Esophagus squamous epithelium (tissue), 5 donors: ENCODE measurements at regions not wholly inside any gene's neighbourhood (a gene's known extent, or its start where the extent isn't known, plus 50 kb on each side); places are given as distances from the start of the nearest gene placed in this dataset.

ENCODE experiments used
- DNase-seq: peaks from one replicate; lab custom pipeline; 2025; lab: John Stamatoyannopoulos, UW
- H3K27ac ChIP-seq, 4 donors: fragments of 200-600 bp; sonication (generic); one replicate each; pipeline ENCODE4 v1.5.1; 2016 to 2019; ENCODE audit warnings: mild to moderate bottlenecking in 1 of 4
- H3K27me3 ChIP-seq, 4 donors: fragments of 200-600 bp; sonication (generic); 1 replicate in 3 of 4; 2 replicates in 1 of 4; pipeline versions ENCODE4 v1.5.1 to v1.6.0; 2017 to 2021; ENCODE audit warnings: antibody characterized with exemption in 1 of 4
- H3K36me3 ChIP-seq, 3 donors: fragments of 200-600 bp; sonication (generic); one replicate each; pipeline ENCODE4 v1.5.1; 2016 to 2019
- H3K4me1 ChIP-seq, 3 donors: fragments of 200-600 bp; sonication (generic); one replicate each; pipeline ENCODE4 v1.5.1; 2017 to 2019
- H3K4me3 ChIP-seq, 4 donors: fragments of 200-600 bp; sonication (generic); 1 replicate in 3 of 4; 2 replicates in 1 of 4; pipeline ENCODE4 v1.5.1; 2016 to 2019; ENCODE audit warnings: mild to moderate bottlenecking in 2 of 4, moderate library complexity in 1 of 4
- H3K9me3 ChIP-seq, 3 donors: fragments of 200-600 bp; sonication (generic); one replicate each; pipeline ENCODE4 v1.5.1; 2016 to 2019
- CTCF ChIP-seq, 6 experiments: fragments of 450-650 bp in 4 of 6; fragments of 200-600 bp in 2 of 6; sonication (generic) in 2 of 6; IDR thresholded peaks; one replicate each; pipeline ENCODE4 v1.5.1; 2016 to 2019; ENCODE audit warnings: antibody characterized with exemption in 6 of 6, mild to moderate bottlenecking in 4 of 6, moderate library complexity in 4 of 6
- POLR2A ChIP-seq, 4 donors: fragments of 450-650 bp; IDR thresholded peaks; one replicate each; pipeline ENCODE4 v1.6.1; 2017; ENCODE audit warnings: antibody characterized with exemption in 4 of 4, mild to moderate bottlenecking in 4 of 4, moderate library complexity in 3 of 4
- WGBS, 2 donors: methylation state at CpG; one replicate each; pipeline ENCODE4 v1.1.5; 2018; 5-methylcytosine and 5-hydroxymethylcytosine counted together
- intact Hi-C: fragments of 100-400 bp; cut with DNase I; formaldehyde crosslinking; loops from one replicate; pipeline ENCODE4 v1.15.0; 2022
- donor health status: DM: yes; HTN: yes; CAD: no.

- no peaks in the 10 kb centered on the region for H3K9me3 ChIP-seq
- no peak for TF ChIP-seq POLR2A (IDR thresholded peaks at IDR 0.05)
- TF ChIP-seq CTCF (IDR thresholded peaks at IDR 0.05): no peak
- H3K27me3 ChIP-seq: no peaks in the 10 kb centered on the region
- H3K4me1 ChIP-seq: no peaks in the 10 kb centered on the region
- no peaks in the 10 kb centered on the region for H3K36me3 ChIP-seq
- 68 to 77% methylated on average over 6 of the region's 6 CpGs for WGBS, 2 donors
- H3K4me3 ChIP-seq: no peak overlapping the region
- no peak overlapping the region for H3K27ac ChIP-seq
- intact Hi-C loops: no loop called here
- no peak for DNase-seq
Observed at GRCh38 chr17:34782271-34782670, 179.0 kb downstream of the CCT6B start.

- intact Hi-C loops: no loop called here
- H3K4me3 ChIP-seq: no peak overlapping the region
Observed at GRCh38 chr17:34781571-34782108, 179.6 kb downstream of the CCT6B start.

GRCh38 chr17:34781071-34781470, 180.2 kb downstream of the CCT6B start:
- TF ChIP-seq POLR2A (IDR thresholded peaks at IDR 0.05): no peak
- TF ChIP-seq CTCF (IDR thresholded peaks at IDR 0.05): no peak
- Histone ChIP-seq H3K27me3 (peaks cover 0 to 6% (median 0%) of the 10 kb centered on the region in 4 donors), H3K36me3 (no peaks in the 10 kb centered on the region), H3K27ac (no peak overlapping the region), H3K4me3 (no peak overlapping the region), H3K9me3 (no peaks in the 10 kb centered on the region), H3K4me1 (no peaks in the 10 kb centered on the region)
- no peak for DNase-seq
- intact Hi-C loops: no loop called here
- 68 to 69% methylated on average over 2 to 3 of the region's 3 CpGs for WGBS, 2 donors

More at GRCh38 chr17:34781571-34782108, 179.6 kb downstream of the CCT6B start:
- no peaks in the 10 kb centered on the region for H3K4me1 ChIP-seq
- no peaks in the 10 kb centered on the region for H3K36me3 ChIP-seq
- no peak for DNase-seq
- no peak overlapping the region for H3K27ac ChIP-seq
- H3K9me3 ChIP-seq: no peaks in the 10 kb centered on the region
- WGBS, 2 donors: 10 to 30% methylated on average over 2 to 3 of the region's 12 CpGs
- TF ChIP-seq CTCF (IDR thresholded peaks at IDR 0.05) (no peak), POLR2A (IDR thresholded peaks at IDR 0.05) (no peak)
- H3K27me3 ChIP-seq: peaks cover 0 to under 1% (median 0%) of the 10 kb centered on the region in 4 donors

- H3K9me3 ChIP-seq: no peaks in the 10 kb centered on the region
- TF ChIP-seq POLR2A (IDR thresholded peaks at IDR 0.05) (no peak), CTCF (IDR thresholded peaks at IDR 0.05) (no peak)
- WGBS, 2 donors: 80 to 100% methylated on average over 1 of the region's 3 CpGs
- H3K27ac ChIP-seq: no peak overlapping the region
- intact Hi-C loops: no loop called here
- no peak overlapping the region for H3K4me3 ChIP-seq
- no peak for DNase-seq
- H3K27me3 ChIP-seq: peaks cover 0 to 11% (median 0%) of the 10 kb centered on the region in 4 donors
- H3K4me1 ChIP-seq: no peaks in the 10 kb centered on the region
- H3K36me3 ChIP-seq: no peaks in the 10 kb centered on the region
Observed at GRCh38 chr17:34780438-34780837, 180.8 kb downstream of the CCT6B start.

GRCh38 chr17:34776456-34777443, 184.5 kb downstream of the CCT6B start:
- no peak overlapping the region for H3K4me3 ChIP-seq

More at GRCh38 chr17:34776456-34777443, 184.5 kb downstream of the CCT6B start:
- no peak overlapping the region for H3K27ac ChIP-seq
- intact Hi-C loops: no loop called here
- H3K4me1 ChIP-seq: no peaks in the 10 kb centered on the region
- TF ChIP-seq POLR2A (IDR thresholded peaks at IDR 0.05) (no peak), CTCF (IDR thresholded peaks at IDR 0.05) (no peak)
- WGBS, 2 donors: 34 to 40% methylated on average over 4 to 12 of the region's 17 CpGs
- peaks cover 0 to 34% (median 0%) of the 10 kb centered on the region in 4 donors for H3K27me3 ChIP-seq
- H3K9me3 ChIP-seq: no peaks in the 10 kb centered on the region
- H3K36me3 ChIP-seq: no peaks in the 10 kb centered on the region
- no peak for DNase-seq
